ENCODE measurements at regions not wholly inside any gene's neighbourhood (a gene's known extent, or its start where the extent isn't known, plus 50 kb on each side); places are given as distances from the start of the nearest gene placed in this dataset.

- no peaks in the 10 kb centered on the region for H3K36me3 ChIP-seq (ENCODE audit: control insufficient read depth in 1 of 2, insufficient read depth in 2 of 2, low read length in 2 of 2)
- peak overlapping the region; percentile 61 for H3K27ac ChIP-seq (ENCODE audit: low read length)
Measured at GRCh38 chr5:123752552-123753179, 240.7 kb downstream of the CSNK1G3 start.

GRCh38 chr5:123751670-123752069 is 239.7 kb downstream of the CSNK1G3 start:
- Histone ChIP-seq H3K27ac (ENCODE audit: low read length) (no peak overlapping the region), H3K4me1 (ENCODE audit: control insufficient read depth in 1 of 2, insufficient read depth in 2 of 2, low read length in 2 of 2) (peaks cover 0 to 16% of the 10 kb centered on the region in 2 donors), H3K4me3 (ENCODE audit: low read depth in 1 of 2, low read length in 2 of 2) (no peak overlapping the region), H3K36me3 (ENCODE audit: control insufficient read depth in 1 of 2, insufficient read depth in 2 of 2, low read length in 2 of 2) (no peaks in the 10 kb centered on the region), H3K27me3 (ENCODE audit: low read depth, low read length) (no peaks in the 10 kb centered on the region), H3K9me3 (ENCODE audit: control insufficient read depth in 1 of 2, low read length in 2 of 2) (no peaks in the 10 kb centered on the region)

More at GRCh38 chr5:123752552-123753179, 240.7 kb downstream of the CSNK1G3 start:
- H3K4me3 ChIP-seq (ENCODE audit: low read depth in 1 of 2, low read length in 2 of 2), result no peak overlapping the region
- no peaks in the 10 kb centered on the region for H3K9me3 ChIP-seq (ENCODE audit: control insufficient read depth in 1 of 2, low read length in 2 of 2)
- peaks cover 0 to 16% of the 10 kb centered on the region in 2 donors for H3K4me1 ChIP-seq (ENCODE audit: control insufficient read depth in 1 of 2, insufficient read depth in 2 of 2, low read length in 2 of 2)
- no peaks in the 10 kb centered on the region for H3K27me3 ChIP-seq (ENCODE audit: low read depth, low read length)

- Histone ChIP-seq H3K4me3 (ENCODE audit: low read depth in 1 of 2, low read length in 2 of 2) (no peak overlapping the region), H3K27ac (ENCODE audit: low read length) (no peak overlapping the region), H3K4me1 (ENCODE audit: control insufficient read depth in 1 of 2, insufficient read depth in 2 of 2, low read length in 2 of 2) (no peaks in the 10 kb centered on the region), H3K27me3 (ENCODE audit: low read depth, low read length) (no peaks in the 10 kb centered on the region), H3K9me3 (ENCODE audit: control insufficient read depth in 1 of 2, low read length in 2 of 2) (no peaks in the 10 kb centered on the region), H3K36me3 (ENCODE audit: control insufficient read depth in 1 of 2, insufficient read depth in 2 of 2, low read length in 2 of 2) (no peaks in the 10 kb centered on the region)
Measured at GRCh38 chr5:123748239-123748638, 236.3 kb downstream of the CSNK1G3 start.

- no peak overlapping the region for H3K4me3 ChIP-seq (ENCODE audit: low read depth in 1 of 2, low read length in 2 of 2)
- no peaks in the 10 kb centered on the region for H3K27me3 ChIP-seq (ENCODE audit: low read depth, low read length)
- no peaks in the 10 kb centered on the region for H3K36me3 ChIP-seq (ENCODE audit: control insufficient read depth in 1 of 2, insufficient read depth in 2 of 2, low read length in 2 of 2)
- no peaks in the 10 kb centered on the region for H3K4me1 ChIP-seq (ENCODE audit: control insufficient read depth in 1 of 2, insufficient read depth in 2 of 2, low read length in 2 of 2)
- no peaks in the 10 kb centered on the region for H3K9me3 ChIP-seq (ENCODE audit: control insufficient read depth in 1 of 2, low read length in 2 of 2)
- H3K27ac ChIP-seq (ENCODE audit: low read length), result no peak overlapping the region
Measured at GRCh38 chr5:123746683-123747360, 234.8 kb downstream of the CSNK1G3 start.

GRCh38 chr5:123743990-123744583 is 232.1 kb downstream of the CSNK1G3 start:
- no peaks in the 10 kb centered on the region for H3K4me1 ChIP-seq (ENCODE audit: control insufficient read depth in 1 of 2, insufficient read depth in 2 of 2, low read length in 2 of 2)
- H3K9me3 ChIP-seq (ENCODE audit: control insufficient read depth in 1 of 2, low read length in 2 of 2), result no peaks in the 10 kb centered on the region
- no peak overlapping the region for H3K27ac ChIP-seq (ENCODE audit: low read length)
- no peak overlapping the region for H3K4me3 ChIP-seq (ENCODE audit: low read depth in 1 of 2, low read length in 2 of 2)
- no peaks in the 10 kb centered on the region for H3K36me3 ChIP-seq (ENCODE audit: control insufficient read depth in 1 of 2, insufficient read depth in 2 of 2, low read length in 2 of 2)
- no peaks in the 10 kb centered on the region for H3K27me3 ChIP-seq (ENCODE audit: low read depth, low read length)

- Histone ChIP-seq H3K9me3 (ENCODE audit: control insufficient read depth in 1 of 2, low read length in 2 of 2) (peaks cover 0 to 9% of the 10 kb centered on the region in 2 donors), H3K36me3 (ENCODE audit: control insufficient read depth in 1 of 2, insufficient read depth in 2 of 2, low read length in 2 of 2) (no peaks in the 10 kb centered on the region), H3K27ac (ENCODE audit: low read length) (no peak overlapping the region), H3K27me3 (ENCODE audit: low read depth, low read length) (no peaks in the 10 kb centered on the region), H3K4me3 (ENCODE audit: low read depth in 1 of 2, low read length in 2 of 2) (no peak overlapping the region), H3K4me1 (ENCODE audit: control insufficient read depth in 1 of 2, insufficient read depth in 2 of 2, low read length in 2 of 2) (no peaks in the 10 kb centered on the region)
Measured at GRCh38 chr5:123735384-123735783, 223.4 kb downstream of the CSNK1G3 start.

GRCh38 chr5:123732257-123732656 is 220.3 kb downstream of the CSNK1G3 start:
- no peaks in the 10 kb centered on the region for H3K4me1 ChIP-seq (ENCODE audit: control insufficient read depth in 1 of 2, insufficient read depth in 2 of 2, low read length in 2 of 2)
- no peaks in the 10 kb centered on the region for H3K36me3 ChIP-seq (ENCODE audit: control insufficient read depth in 1 of 2, insufficient read depth in 2 of 2, low read length in 2 of 2)
- H3K27me3 ChIP-seq (ENCODE audit: low read depth, low read length), result no peaks in the 10 kb centered on the region
- H3K4me3 ChIP-seq (ENCODE audit: low read depth in 1 of 2, low read length in 2 of 2), result no peak overlapping the region
- H3K27ac ChIP-seq (ENCODE audit: low read length), result no peak overlapping the region
- H3K9me3 ChIP-seq (ENCODE audit: control insufficient read depth in 1 of 2, low read length in 2 of 2), result peaks cover 0 to 9% of the 10 kb centered on the region in 2 donors

- no peak overlapping the region for H3K27ac ChIP-seq (ENCODE audit: low read length)
- no peaks in the 10 kb centered on the region for H3K4me1 ChIP-seq (ENCODE audit: control insufficient read depth in 1 of 2, insufficient read depth in 2 of 2, low read length in 2 of 2)
- no peaks in the 10 kb centered on the region for H3K36me3 ChIP-seq (ENCODE audit: control insufficient read depth in 1 of 2, insufficient read depth in 2 of 2, low read length in 2 of 2)
- H3K4me3 ChIP-seq (ENCODE audit: low read depth in 1 of 2, low read length in 2 of 2), result no peak overlapping the region
- no peaks in the 10 kb centered on the region for H3K27me3 ChIP-seq (ENCODE audit: low read depth, low read length)
- no peaks in the 10 kb centered on the region for H3K9me3 ChIP-seq (ENCODE audit: control insufficient read depth in 1 of 2, low read length in 2 of 2)
Measured at GRCh38 chr5:123722451-123722850, 210.5 kb downstream of the CSNK1G3 start.

- no peaks in the 10 kb centered on the region for H3K9me3 ChIP-seq (ENCODE audit: control insufficient read depth in 1 of 2, low read length in 2 of 2)
- H3K4me3 ChIP-seq (ENCODE audit: low read depth in 1 of 2, low read length in 2 of 2), result no peak overlapping the region
- H3K27me3 ChIP-seq (ENCODE audit: low read depth, low read length), result no peaks in the 10 kb centered on the region
- H3K27ac ChIP-seq (ENCODE audit: low read length), result no peak overlapping the region
- H3K4me1 ChIP-seq (ENCODE audit: control insufficient read depth in 1 of 2, insufficient read depth in 2 of 2, low read length in 2 of 2), result no peaks in the 10 kb centered on the region
- no peaks in the 10 kb centered on the region for H3K36me3 ChIP-seq (ENCODE audit: control insufficient read depth in 1 of 2, insufficient read depth in 2 of 2, low read length in 2 of 2)
Measured at GRCh38 chr5:123721675-123722276, 209.8 kb downstream of the CSNK1G3 start.

GRCh38 chr5:123720955-123721354 is 209.0 kb downstream of the CSNK1G3 start:
- no peaks in the 10 kb centered on the region for H3K36me3 ChIP-seq (ENCODE audit: control insufficient read depth in 1 of 2, insufficient read depth in 2 of 2, low read length in 2 of 2)
- no peaks in the 10 kb centered on the region for H3K27me3 ChIP-seq (ENCODE audit: low read depth, low read length)

GRCh38 chr5:123720339-123720738 is 208.4 kb downstream of the CSNK1G3 start:
- no peak overlapping the region for H3K4me3 ChIP-seq (ENCODE audit: low read depth in 1 of 2, low read length in 2 of 2)
- no peaks in the 10 kb centered on the region for H3K27me3 ChIP-seq (ENCODE audit: low read depth, low read length)
- H3K36me3 ChIP-seq (ENCODE audit: control insufficient read depth in 1 of 2, insufficient read depth in 2 of 2, low read length in 2 of 2), result no peaks in the 10 kb centered on the region
- no peaks in the 10 kb centered on the region for H3K4me1 ChIP-seq (ENCODE audit: control insufficient read depth in 1 of 2, insufficient read depth in 2 of 2, low read length in 2 of 2)
- H3K9me3 ChIP-seq (ENCODE audit: control insufficient read depth in 1 of 2, low read length in 2 of 2), result no peaks in the 10 kb centered on the region
- H3K27ac ChIP-seq (ENCODE audit: low read length), result no peak overlapping the region

More at GRCh38 chr5:123720955-123721354, 209.0 kb downstream of the CSNK1G3 start:
- H3K9me3 ChIP-seq (ENCODE audit: control insufficient read depth in 1 of 2, low read length in 2 of 2), result no peaks in the 10 kb centered on the region
- no peaks in the 10 kb centered on the region for H3K4me1 ChIP-seq (ENCODE audit: control insufficient read depth in 1 of 2, insufficient read depth in 2 of 2, low read length in 2 of 2)
- no peak overlapping the region for H3K27ac ChIP-seq (ENCODE audit: low read length)
- no peak overlapping the region for H3K4me3 ChIP-seq (ENCODE audit: low read depth in 1 of 2, low read length in 2 of 2)
